GM23248 (cell line): ENCODE measurements at regions not wholly inside any gene's neighbourhood (a gene's known extent, or its start where the extent isn't known, plus 50 kb on each side); places are given as distances from the start of the nearest gene placed in this dataset.

Source experiments
- EZH2 ChIP-seq: fragments of 200-600 bp; sonication (generic); IDR thresholded peaks from 2 replicates; pipeline ENCODE4 v1.6.1; 2018; ENCODE audit warnings: antibody characterized with exemption, mild to moderate bottlenecking; ENCODE audit not compliant: insufficient read depth, poor library complexity, severe bottlenecking
- EZH2phosphoT487 ChIP-seq: fragments of 200-600 bp; sonication (generic); IDR thresholded peaks from 2 replicates; pipeline ENCODE4 v1.6.1; 2018; ENCODE audit warnings: antibody characterized with exemption, moderate library complexity, mild to moderate bottlenecking, low read depth; ENCODE audit not compliant: insufficient read depth

- TF ChIP-seq EZH2phosphoT487 (no peak), EZH2 (no peak)
These were observed 53.7 kb upstream of the FAM98A start for GRCh38 chr2:33652830-33653229.
